ENCODE measurements at regions not wholly inside any gene's neighbourhood (a gene's known extent, or its start where the extent isn't known, plus 50 kb on each side); places are given as distances from the start of the nearest gene placed in this dataset.

DNA sequence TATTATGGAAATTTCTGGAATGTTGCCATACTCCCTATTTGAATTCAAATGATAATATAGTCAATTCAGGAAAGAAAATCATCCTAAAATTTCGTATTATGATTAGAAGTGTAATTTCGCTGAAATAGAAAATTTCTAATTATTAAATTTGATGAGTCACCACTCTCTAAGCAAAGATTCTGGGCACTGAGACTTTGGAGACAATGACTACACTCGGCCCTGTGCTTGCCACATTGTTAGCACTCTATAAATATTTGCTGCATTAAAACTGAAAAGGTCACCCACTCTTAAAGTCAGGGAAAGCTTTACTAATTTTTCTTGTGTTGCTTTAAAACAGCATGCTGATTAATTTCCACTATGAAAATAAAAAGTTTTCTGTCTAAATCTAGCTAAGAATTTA, 240.3 kb downstream of the TLE4 start:
- POLR2A ChIA-PET = no interaction called here

DNA sequence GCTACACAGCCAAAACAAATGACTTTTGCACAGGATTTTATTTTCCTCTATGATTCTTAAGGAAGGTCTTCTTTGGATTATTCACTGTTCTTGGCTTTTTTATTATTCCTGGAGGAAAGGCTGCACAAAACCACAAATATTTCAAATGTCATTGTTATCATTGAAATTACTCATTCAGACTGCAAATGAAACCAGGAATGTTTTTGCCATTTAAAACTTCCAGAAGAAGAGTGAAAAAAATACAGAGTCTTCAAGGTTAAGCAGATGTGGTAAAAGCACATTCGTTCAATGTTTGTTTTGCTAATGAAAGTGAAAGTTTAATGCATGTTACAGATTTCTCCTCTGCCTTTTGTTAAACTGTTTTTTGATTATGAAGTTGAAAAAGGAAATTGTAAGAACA, 238.2 kb downstream of the TLE4 start:
- in situ Hi-C loops (cut with MboI) (no loop called here), intact Hi-C loops (cut with micrococcal nuclease; ENCODE audit: unreplicated experiment) (no loop called here)
- Histone ChIP-seq H3K79me2 (ENCODE audit: control insufficient read depth, insufficient read depth, low read length) (no peaks in the 10 kb centered on the region), H3K4me2 (ENCODE audit: control insufficient read depth, insufficient read depth) (no peak overlapping the region), H2AFZ (ENCODE audit: control insufficient read depth, low read depth, low read length) (no peak overlapping the region), H4K20me1 (ENCODE audit: control insufficient read depth, insufficient read depth) (no peaks in the 10 kb centered on the region), H3K9ac (ENCODE audit: control insufficient read depth, insufficient read depth, low read length) (no peak overlapping the region), H3K36me3 (ENCODE audit: control insufficient read depth in 2 of 2, insufficient read depth in 2 of 2, low read length in 1 of 2) (no peaks in the 10 kb centered on the region), H3K27me3 (replicated peaks in 1 of 2; ENCODE audit: control insufficient read depth in 2 of 2, insufficient read depth in 2 of 2, low read length in 1 of 2) (no peaks in the 10 kb centered on the region), H3K9me3 (replicated peaks; ENCODE audit: control insufficient read depth, insufficient read depth, low read length) (no peaks in the 10 kb centered on the region), H3K4me1 (ENCODE audit: control insufficient read depth, insufficient read depth, low read length) (no peaks in the 10 kb centered on the region), H3K27ac (ENCODE audit: control insufficient read depth, insufficient read depth) (no peak overlapping the region), H3K4me3 (no peak overlapping the region)
- ATAC-seq = no peak
- 0% methylated on average over 1 of the region's 1 CpG for WGBS (ENCODE audit: insufficient coverage, insufficient replicate concordance, low lambda C conversion rate, missing lambda C conversion rate)
- no peak for DNase-seq (ENCODE audit: low read depth, low spot score)
- ChIA-PET POLR2A (no interaction called here), CTCF (interaction anchor here (0.6 kb wide), 1 partner anchor 160 kb away, joined by 5 read pairs; no protein-coding TSS in a partner anchor), SMC1A (ENCODE audit: uncharacterized antibody, unreplicated experiment) (interaction anchor here (0.5 to 1.4 kb wide), 3 partner anchors 13 to 727 kb away, joined by 3 to 4 read pairs (median 3); no protein-coding TSS in a partner anchor), RAD21 (ENCODE audit: unreplicated experiment) (no interaction called here)
- FAIRE-seq = no peak
- BruUV-seq (replicated peaks) = no TSS peak
- TF ChIP-seq MTA3 (IDR thresholded peaks at IDR 0.05; ENCODE audit: borderline replicate concordance, low read length) (no peak), CHD4 (IDR thresholded peaks at IDR 0.05) (no peak), NBN (IDR thresholded peaks at IDR 0.05) (no peak), CBX3 (IDR thresholded peaks at IDR 0.05; ENCODE audit: borderline replicate concordance, low read depth) (no peak), POLR2AphosphoS5 (IDR thresholded peaks at IDR 0.05; ENCODE audit: low read length) (no peak), ZSCAN29 (IDR thresholded peaks at IDR 0.05) (no peak), HCFC1 (IDR thresholded peaks at IDR 0.05; ENCODE audit: low read length) (no peak), TARDBP (IDR thresholded peaks at IDR 0.05; ENCODE audit: borderline replicate concordance) (no peak), KDM1A (IDR thresholded peaks at IDR 0.05; ENCODE audit: borderline replicate concordance) (no peak), SMAD1 (IDR thresholded peaks at IDR 0.05; ENCODE audit: low read depth, partially characterized antibody) (no peak), HDGF (IDR thresholded peaks at IDR 0.05) (no peak)
- TF ChIP-seq, protein P1, sequence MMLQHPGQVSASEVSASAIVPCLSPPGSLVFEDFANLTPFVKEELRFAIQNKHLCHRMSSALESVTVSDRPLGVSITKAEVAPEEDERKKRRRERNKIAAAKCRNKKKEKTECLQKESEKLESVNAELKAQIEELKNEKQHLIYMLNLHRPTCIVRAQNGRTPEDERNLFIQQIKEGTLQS (IDR thresholded peaks at IDR 0.05; ENCODE audit: borderline replicate concordance, extremely low read depth, low read depth, low read length) = no peak
- TF ChIP-seq, protein P2, sequence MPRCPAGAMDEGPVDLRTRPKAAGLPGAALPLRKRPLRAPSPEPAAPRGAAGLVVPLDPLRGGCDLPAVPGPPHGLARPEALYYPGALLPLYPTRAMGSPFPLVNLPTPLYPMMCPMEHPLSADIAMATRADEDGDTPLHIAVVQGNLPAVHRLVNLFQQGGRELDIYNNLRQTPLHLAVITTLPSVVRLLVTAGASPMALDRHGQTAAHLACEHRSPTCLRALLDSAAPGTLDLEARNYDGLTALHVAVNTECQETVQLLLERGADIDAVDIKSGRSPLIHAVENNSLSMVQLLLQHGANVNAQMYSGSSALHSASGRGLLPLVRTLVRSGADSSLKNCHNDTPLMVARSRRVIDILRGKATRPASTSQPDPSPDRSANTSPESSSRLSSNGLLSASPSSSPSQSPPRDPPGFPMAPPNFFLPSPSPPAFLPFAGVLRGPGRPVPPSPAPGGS (IDR thresholded peaks at IDR 0.05; ENCODE audit: borderline replicate concordance, insufficient read depth, low read depth, low read length, poor library complexity, severe bottlenecking) = no peak
- TF ChIP-seq, protein P3, sequence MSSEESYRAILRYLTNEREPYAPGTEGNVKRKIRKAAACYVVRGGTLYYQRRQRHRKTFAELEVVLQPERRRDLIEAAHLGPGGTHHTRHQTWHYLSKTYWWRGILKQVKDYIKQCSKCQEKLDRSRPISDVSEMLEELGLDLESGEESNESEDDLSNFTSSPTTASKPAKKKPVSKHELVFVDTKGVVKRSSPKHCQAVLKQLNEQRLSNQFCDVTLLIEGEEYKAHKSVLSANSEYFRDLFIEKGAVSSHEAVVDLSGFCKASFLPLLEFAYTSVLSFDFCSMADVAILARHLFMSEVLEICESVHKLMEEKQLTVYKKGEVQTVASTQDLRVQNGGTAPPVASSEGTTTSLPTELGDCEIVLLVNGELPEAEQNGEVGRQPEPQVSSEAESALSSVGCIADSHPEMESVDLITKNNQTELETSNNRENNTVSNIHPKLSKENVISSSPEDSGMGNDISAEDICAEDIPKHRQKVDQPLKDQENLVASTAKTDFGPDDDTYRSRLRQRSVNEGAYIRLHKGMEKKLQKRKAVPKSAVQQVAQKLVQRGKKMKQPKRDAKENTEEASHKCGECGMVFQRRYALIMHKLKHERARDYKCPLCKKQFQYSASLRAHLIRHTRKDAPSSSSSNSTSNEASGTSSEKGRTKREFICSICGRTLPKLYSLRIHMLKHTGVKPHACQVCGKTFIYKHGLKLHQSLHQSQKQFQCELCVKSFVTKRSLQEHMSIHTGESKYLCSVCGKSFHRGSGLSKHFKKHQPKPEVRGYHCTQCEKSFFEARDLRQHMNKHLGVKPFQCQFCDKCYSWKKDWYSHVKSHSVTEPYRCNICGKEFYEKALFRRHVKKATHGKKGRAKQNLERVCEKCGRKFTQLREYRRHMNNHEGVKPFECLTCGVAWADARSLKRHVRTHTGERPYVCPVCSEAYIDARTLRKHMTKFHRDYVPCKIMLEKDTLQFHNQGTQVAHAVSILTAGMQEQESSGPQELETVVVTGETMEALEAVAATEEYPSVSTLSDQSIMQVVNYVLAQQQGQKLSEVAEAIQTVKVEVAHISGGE (CRISPR knock-in tag; IDR thresholded peaks at IDR 0.05) = no peak

More for the DNA sequence above, 240.3 kb downstream of the TLE4 start:
- Histone ChIP-seq H3K79me2 (ENCODE audit: control insufficient read depth, insufficient read depth, low read length) (no peaks in the 10 kb centered on the region), H3K4me3 (no peak overlapping the region), H3K27me3 (replicated peaks in 1 of 2; ENCODE audit: control insufficient read depth in 2 of 2, insufficient read depth in 2 of 2, low read length in 1 of 2) (no peaks in the 10 kb centered on the region), H3K27ac (ENCODE audit: control insufficient read depth, insufficient read depth) (no peak overlapping the region), H4K20me1 (ENCODE audit: control insufficient read depth, insufficient read depth) (no peaks in the 10 kb centered on the region), H3K9ac (ENCODE audit: control insufficient read depth, insufficient read depth, low read length) (no peak overlapping the region), H2AFZ (ENCODE audit: control insufficient read depth, low read depth, low read length) (no peak overlapping the region), H3K9me3 (replicated peaks; ENCODE audit: control insufficient read depth, insufficient read depth, low read length) (no peaks in the 10 kb centered on the region), H3K36me3 (ENCODE audit: control insufficient read depth in 2 of 2, insufficient read depth in 2 of 2, low read length in 1 of 2) (no peaks in the 10 kb centered on the region), H3K4me2 (ENCODE audit: control insufficient read depth, insufficient read depth) (peak overlapping the region; percentile 51; the same call in 1 of the 2 replicates), H3K4me1 (ENCODE audit: control insufficient read depth, insufficient read depth, low read length) (no peaks in the 10 kb centered on the region)
- no TSS peak for BruUV-seq (replicated peaks)
- intact Hi-C loops (cut with micrococcal nuclease; ENCODE audit: unreplicated experiment) (no loop called here), in situ Hi-C loops (cut with MboI) (no loop called here)
- no peak for FAIRE-seq
- TF ChIP-seq SREBF1 (IDR thresholded peaks at IDR 0.05; ENCODE audit: low read length) = no peak
- TF ChIP-seq GABPA (IDR thresholded peaks at IDR 0.05; ENCODE audit: low read depth) = 0 out of 2 replicates have a peak, but pooled peaks have one; percentile 5
- DNase-seq (ENCODE audit: low read depth, low spot score) = no peak
- WGBS (ENCODE audit: insufficient coverage, insufficient replicate concordance, low lambda C conversion rate, missing lambda C conversion rate) = 13% methylated on average over 3 of the region's 3 CpGs
- RAD21 ChIA-PET (ENCODE audit: unreplicated experiment) = no interaction called here
- SMC1A ChIA-PET (ENCODE audit: uncharacterized antibody, unreplicated experiment) = interaction anchor here (0.7 to 2.4 kb wide), 3 partner anchors 175 to 240 kb away, joined by 3 to 7 read pairs (median 3); partner anchors contain the start of gene TLE4
- ATAC-seq = peak; percentile 39
- CTCF ChIA-PET = no interaction called here

Measured in GM12878 (cell line).